ENCODE measurements at regions not wholly inside any gene's neighbourhood (a gene's known extent, or its start where the extent isn't known, plus 50 kb on each side); places are given as distances from the start of the nearest gene placed in this dataset.

GRCh38 chr11:15807827-15808226, 548.5 kb downstream of the SOX6 start:
- DNase-seq (ENCODE audit: low read depth in 2 of 2) = no peak

GRCh38 chr11:15810082-15810481, 546.3 kb downstream of the SOX6 start:
- DNase-seq (ENCODE audit: low read depth in 2 of 2) = no peak

GRCh38 chr11:15810525-15810924, 545.8 kb downstream of the SOX6 start:
- no peak for DNase-seq (ENCODE audit: low read depth in 2 of 2)

GRCh38 chr11:15815246-15816195, 540.8 kb downstream of the SOX6 start:
- DNase-seq (ENCODE audit: low read depth in 2 of 2) = no peak

GRCh38 chr11:15816260-15816871, 540.0 kb downstream of the SOX6 start:
- DNase-seq (ENCODE audit: low read depth in 2 of 2) = no peak

GRCh38 chr11:15817001-15817400, 539.3 kb downstream of the SOX6 start:
- DNase-seq (ENCODE audit: low read depth in 2 of 2) = no peak

- DNase-seq (ENCODE audit: low read depth in 2 of 2) = no peak
Observed at GRCh38 chr11:15818132-15818842, 538.1 kb downstream of the SOX6 start.

GRCh38 chr11:15819679-15820286, 536.6 kb downstream of the SOX6 start:
- no peak for DNase-seq (ENCODE audit: low read depth in 2 of 2)

GRCh38 chr11:15821451-15821850, 534.9 kb downstream of the SOX6 start:
- DNase-seq (ENCODE audit: low read depth in 2 of 2) = no peak

- DNase-seq (ENCODE audit: low read depth in 2 of 2) = no peak
Observed at GRCh38 chr11:15824060-15824459, 532.3 kb downstream of the SOX6 start.

- no peak for DNase-seq (ENCODE audit: low read depth in 2 of 2)
Observed at GRCh38 chr11:15825976-15826650, 530.2 kb downstream of the SOX6 start.

- no peak for DNase-seq (ENCODE audit: low read depth in 2 of 2)
Observed at GRCh38 chr11:15826826-15827225, 529.5 kb downstream of the SOX6 start.

- no peak for DNase-seq (ENCODE audit: low read depth in 2 of 2)
Observed at GRCh38 chr11:15828215-15828853, 528.0 kb downstream of the SOX6 start.

GRCh38 chr11:15829312-15829711, 527.0 kb downstream of the SOX6 start:
- no peak for DNase-seq (ENCODE audit: low read depth in 2 of 2)

- no peak for DNase-seq (ENCODE audit: low read depth in 2 of 2)
Observed at GRCh38 chr11:15830741-15831428, 525.5 kb downstream of the SOX6 start.

- no peak for DNase-seq (ENCODE audit: low read depth in 2 of 2)
Observed at GRCh38 chr11:15835788-15836411, 520.4 kb downstream of the SOX6 start.

GRCh38 chr11:15836795-15837194, 519.6 kb downstream of the SOX6 start:
- DNase-seq (ENCODE audit: low read depth in 2 of 2) = no peak

GRCh38 chr11:15837901-15838489, 518.4 kb downstream of the SOX6 start:
- no peak for DNase-seq (ENCODE audit: low read depth in 2 of 2)

GRCh38 chr11:15839061-15839460, 517.3 kb downstream of the SOX6 start:
- no peak for DNase-seq (ENCODE audit: low read depth in 2 of 2)

GRCh38 chr11:15840966-15841365, 515.4 kb downstream of the SOX6 start:
- no peak for DNase-seq (ENCODE audit: low read depth in 2 of 2)
